Lower lobe of right lung (tissue), 2 donors: ENCODE measurements at regions not wholly inside any gene's neighbourhood (a gene's known extent, or its start where the extent isn't known, plus 50 kb on each side); places are given as distances from the start of the nearest gene placed in this dataset.

ENCODE experiments used
- ATAC-seq, 2 donors: fragments of 200-7000 bp; cut with Tn5 transposase; one replicate each; pipeline ENCODE4 v1.9.1; 2020 to 2022; ENCODE audit warnings: mild to moderate bottlenecking in 2 of 2, moderate library complexity in 2 of 2
- DNase-seq: peaks from one replicate; pipeline ENCODE4 v3.0.0-alpha.2; 2020
- H3K27ac ChIP-seq: fragments of 200-600 bp; one replicate; pipeline ENCODE4 v1.8.0; 2022
- H3K27me3 ChIP-seq: fragments of 200-600 bp; one replicate; pipeline ENCODE4 v1.8.0; 2022; ENCODE audit warnings: low read depth
- H3K36me3 ChIP-seq: fragments of 200-600 bp; one replicate; pipeline ENCODE4 v1.8.0; 2022; ENCODE audit warnings: mild to moderate bottlenecking
- H3K4me1 ChIP-seq: fragments of 200-600 bp; one replicate; pipeline ENCODE4 v1.8.0; 2022
- H3K4me3 ChIP-seq: fragments of 200-600 bp; one replicate; pipeline ENCODE4 v1.8.0; 2022; ENCODE audit warnings: mild to moderate bottlenecking
- H3K9me3 ChIP-seq: fragments of 200-600 bp; one replicate; pipeline ENCODE4 v1.8.0; 2022
- CTCF ChIP-seq: fragments of 200-600 bp; IDR thresholded peaks from one replicate; pipeline ENCODE4 v1.8.0; 2022; ENCODE audit warnings: antibody characterized with exemption, mild to moderate bottlenecking
- intact Hi-C: fragments of 100-400 bp; cut with DNase I; formaldehyde crosslinking; loops from one replicate; pipeline ENCODE4 v1.11.0; 2022
- donor health status: DM: no; HTN: yes; CAD: no; lungs with severe emphysema.

- no peak for TF ChIP-seq CTCF
- Histone ChIP-seq H3K9me3 (no peaks in the 10 kb centered on the region), H3K36me3 (no peaks in the 10 kb centered on the region), H3K4me1 (no peaks in the 10 kb centered on the region), H3K27ac (no peak overlapping the region), H3K4me3 (no peak overlapping the region), H3K27me3 (no peaks in the 10 kb centered on the region)
- intact Hi-C loops: no loop called here
- DNase-seq (no peak), ATAC-seq (no peak)
Measured at GRCh38 chr5:4639946-4640345, 500.2 kb upstream of the ADAMTS16 start.

DNA sequence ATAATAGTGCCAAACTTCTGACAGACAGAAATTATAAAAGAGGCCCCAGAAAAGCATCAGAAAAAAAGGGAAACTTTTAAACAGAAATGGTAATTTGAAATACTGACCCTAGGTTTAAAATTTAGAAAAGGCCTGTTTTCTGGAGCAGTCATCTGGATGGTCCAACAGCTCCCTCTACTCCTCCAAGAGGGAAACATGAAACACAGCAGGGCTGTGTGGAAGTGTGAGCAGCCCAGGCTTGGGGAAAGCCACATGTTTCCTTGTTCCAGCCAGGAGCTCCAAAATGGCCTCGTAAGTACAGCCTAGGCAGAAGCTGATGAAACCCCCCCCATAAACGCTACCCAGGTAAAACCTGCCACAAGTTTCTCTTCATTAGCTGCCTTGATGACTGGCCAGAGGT, 499.3 kb upstream of the ADAMTS16 start:
- intact Hi-C loops: no loop called here
- H3K27me3 ChIP-seq: no peaks in the 10 kb centered on the region
- DNase-seq (no peak), ATAC-seq (no peak)
- no peak overlapping the region for H3K4me3 ChIP-seq
- H3K9me3 ChIP-seq: no peaks in the 10 kb centered on the region
- TF ChIP-seq CTCF: no peak
- no peaks in the 10 kb centered on the region for H3K4me1 ChIP-seq
- no peaks in the 10 kb centered on the region for H3K36me3 ChIP-seq
- H3K27ac ChIP-seq: no peak overlapping the region

DNA sequence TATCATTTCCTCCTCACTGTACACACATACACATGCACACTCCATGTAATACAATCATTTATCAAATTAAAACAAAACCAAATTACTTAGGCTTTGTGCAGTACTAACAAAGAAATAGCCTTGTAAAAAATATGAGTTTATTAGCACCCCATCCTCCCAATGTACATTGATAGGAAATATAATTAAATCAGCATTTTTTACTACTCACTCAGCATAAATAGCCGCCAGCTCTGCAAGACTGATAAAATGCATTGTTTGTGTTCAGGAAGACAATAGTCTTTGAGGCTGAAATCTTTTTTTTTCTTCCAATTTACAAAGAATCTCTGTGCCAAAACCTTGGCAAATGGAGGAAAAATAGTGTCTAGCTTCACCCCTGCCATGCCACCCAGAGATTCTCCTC, 497.6 kb upstream of the ADAMTS16 start:
- no peak for TF ChIP-seq CTCF
- H3K36me3 ChIP-seq: no peaks in the 10 kb centered on the region
- no peaks in the 10 kb centered on the region for H3K27me3 ChIP-seq
- DNase-seq (no peak), ATAC-seq (no peak)
- intact Hi-C loops: no loop called here
- no peak overlapping the region for H3K27ac ChIP-seq
- H3K4me1 ChIP-seq: no peaks in the 10 kb centered on the region
- no peaks in the 10 kb centered on the region for H3K9me3 ChIP-seq
- no peak overlapping the region for H3K4me3 ChIP-seq

DNA sequence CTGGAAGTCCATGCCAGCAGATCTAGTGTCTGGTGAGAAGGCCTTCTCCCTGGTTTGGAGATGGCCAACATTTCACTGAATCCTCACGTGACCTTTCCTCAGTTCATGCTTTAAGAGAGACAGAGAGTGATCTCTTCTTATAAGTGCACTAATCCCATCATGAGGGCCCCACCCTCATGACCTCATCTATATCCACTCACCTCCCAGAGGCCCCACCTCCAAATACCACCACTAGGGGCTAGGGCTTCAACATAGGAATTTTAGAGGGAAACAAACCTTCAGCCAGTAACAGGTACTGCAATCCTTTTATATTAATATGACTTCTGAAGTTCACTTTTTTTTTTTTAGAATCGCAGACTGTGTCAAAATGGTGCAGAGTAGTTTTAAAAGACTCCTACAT, 496.9 kb upstream of the ADAMTS16 start:
- no peaks in the 10 kb centered on the region for H3K36me3 ChIP-seq
- H3K4me1 ChIP-seq: no peaks in the 10 kb centered on the region
- ATAC-seq (no peak), DNase-seq (no peak)
- no peak for TF ChIP-seq CTCF
- no peak overlapping the region for H3K4me3 ChIP-seq
- no peak overlapping the region for H3K27ac ChIP-seq
- no peaks in the 10 kb centered on the region for H3K27me3 ChIP-seq
- no peaks in the 10 kb centered on the region for H3K9me3 ChIP-seq
- intact Hi-C loops: no loop called here

DNA sequence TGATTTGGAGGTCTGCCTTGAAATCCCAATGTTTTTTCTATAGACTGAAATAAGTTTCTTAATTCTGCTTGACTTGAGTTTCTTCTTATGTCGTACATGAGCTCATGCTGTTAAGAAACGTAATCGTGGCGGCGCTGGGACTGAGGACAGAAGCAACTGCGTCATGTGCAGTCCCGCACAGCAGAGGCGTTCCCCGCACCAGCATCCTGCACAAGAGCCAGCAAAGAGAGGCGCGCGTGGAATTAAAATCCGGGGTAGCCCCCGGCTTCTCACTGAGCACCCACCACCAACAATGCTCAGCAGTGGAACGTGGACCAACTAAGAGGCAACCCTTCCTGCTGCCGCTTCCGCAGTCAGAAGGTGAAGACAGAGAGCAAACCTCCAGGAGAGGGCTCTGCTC, 496.2 kb upstream of the ADAMTS16 start:
- Histone ChIP-seq H3K36me3 (no peaks in the 10 kb centered on the region), H3K27me3 (no peaks in the 10 kb centered on the region), H3K9me3 (no peaks in the 10 kb centered on the region), H3K27ac (no peak overlapping the region), H3K4me1 (no peaks in the 10 kb centered on the region), H3K4me3 (no peak overlapping the region)
- DNase-seq (no peak), ATAC-seq (no peak)
- intact Hi-C loops: no loop called here
- TF ChIP-seq CTCF: no peak
